ENCODE measurements at regions not wholly inside any gene's neighbourhood (a gene's known extent, or its start where the extent isn't known, plus 50 kb on each side); places are given as distances from the start of the nearest gene placed in this dataset.

DNA sequence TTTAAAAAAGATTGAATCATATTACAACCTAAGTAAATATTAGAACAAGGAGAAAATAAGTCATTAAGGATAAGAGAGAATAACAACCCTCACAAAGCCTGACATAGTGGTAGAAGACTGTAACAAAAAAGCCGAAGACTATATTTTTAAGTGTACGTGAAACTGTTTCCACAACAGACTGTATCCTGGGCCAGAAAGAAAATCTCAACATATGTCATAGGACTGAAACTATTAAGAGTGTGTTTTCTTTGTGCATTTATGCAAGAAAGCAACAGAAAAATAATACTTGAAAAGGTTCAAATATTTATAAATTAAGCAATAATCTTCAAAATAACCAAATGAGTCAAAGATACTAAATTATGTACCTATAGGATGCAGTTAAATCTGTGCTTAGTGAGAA is 309.8 kb downstream of the CASP12 start:
- TF ChIP-seq, protein P1, sequence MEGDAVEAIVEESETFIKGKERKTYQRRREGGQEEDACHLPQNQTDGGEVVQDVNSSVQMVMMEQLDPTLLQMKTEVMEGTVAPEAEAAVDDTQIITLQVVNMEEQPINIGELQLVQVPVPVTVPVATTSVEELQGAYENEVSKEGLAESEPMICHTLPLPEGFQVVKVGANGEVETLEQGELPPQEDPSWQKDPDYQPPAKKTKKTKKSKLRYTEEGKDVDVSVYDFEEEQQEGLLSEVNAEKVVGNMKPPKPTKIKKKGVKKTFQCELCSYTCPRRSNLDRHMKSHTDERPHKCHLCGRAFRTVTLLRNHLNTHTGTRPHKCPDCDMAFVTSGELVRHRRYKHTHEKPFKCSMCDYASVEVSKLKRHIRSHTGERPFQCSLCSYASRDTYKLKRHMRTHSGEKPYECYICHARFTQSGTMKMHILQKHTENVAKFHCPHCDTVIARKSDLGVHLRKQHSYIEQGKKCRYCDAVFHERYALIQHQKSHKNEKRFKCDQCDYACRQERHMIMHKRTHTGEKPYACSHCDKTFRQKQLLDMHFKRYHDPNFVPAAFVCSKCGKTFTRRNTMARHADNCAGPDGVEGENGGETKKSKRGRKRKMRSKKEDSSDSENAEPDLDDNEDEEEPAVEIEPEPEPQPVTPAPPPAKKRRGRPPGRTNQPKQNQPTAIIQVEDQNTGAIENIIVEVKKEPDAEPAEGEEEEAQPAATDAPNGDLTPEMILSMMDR (IDR thresholded peaks at IDR 0.05) = no peak
- TF ChIP-seq EP300 (IDR thresholded peaks at IDR 0.05) (no peak), POLR2A (IDR thresholded peaks at IDR 0.05) (no peak), POLR2AphosphoS5 (IDR thresholded peaks at IDR 0.05) (no peak)
